Lung (tissue), 11 donors: ENCODE measurements at regions not wholly inside any gene's neighbourhood (a gene's known extent, or its start where the extent isn't known, plus 50 kb on each side); places are given as distances from the start of the nearest gene placed in this dataset.

Experiments
- ATAC-seq: fragments of 200-7000 bp; cut with Tn5 transposase; one replicate; pipeline ENCODE4 v1.9.1; 2020; ENCODE audit warnings: moderate number of reproducible peaks; ENCODE audit not compliant: insufficient read depth, low FRiP score
- DNase-seq, 3 donors: peaks; one replicate each; pipeline ENCODE4 v3.0.0-alpha.2; 2013 to 2017
- H3K27ac ChIP-seq, 2 donors: one replicate each; pipeline ENCODE4 v1.5.1; 2013; ENCODE audit warnings: mild to moderate bottlenecking in 2 of 2, moderate library complexity in 2 of 2, control low read depth in 1 of 2, inconsistent platforms in 1 of 2, low read depth in 1 of 2, low read length in 1 of 2
- H3K27me3 ChIP-seq, 3 donors: one replicate each; pipeline ENCODE4 v1.5.1; 2013; ENCODE audit warnings: low read length in 2 of 3; ENCODE audit not compliant: control insufficient read depth in 3 of 3, insufficient read depth in 3 of 3
- H3K36me3 ChIP-seq, 4 donors: one replicate each; pipeline ENCODE4 v1.5.1; 2013; ENCODE audit warnings: low read length in 4 of 4, mild to moderate bottlenecking in 1 of 4, moderate library complexity in 1 of 4; ENCODE audit not compliant: control insufficient read depth in 4 of 4, insufficient read depth in 4 of 4
- H3K4me1 ChIP-seq, 5 donors: one replicate each; pipeline ENCODE4 v1.5.1; 2013; ENCODE audit warnings: low read length in 5 of 5, mild to moderate bottlenecking in 2 of 5, moderate library complexity in 1 of 5; ENCODE audit not compliant: control insufficient read depth in 5 of 5, insufficient read depth in 5 of 5
- H3K4me3 ChIP-seq: one replicate; pipeline ENCODE4 v1.5.1; 2013; ENCODE audit warnings: mild to moderate bottlenecking, control low read depth, moderate library complexity
- H3K9ac ChIP-seq, 2 donors: one replicate each; pipeline ENCODE4 v1.5.1; 2013; ENCODE audit warnings: low read length in 2 of 2, control low read depth in 1 of 2; ENCODE audit not compliant: insufficient read depth in 1 of 2
- H3K9me3 ChIP-seq, 4 donors: one replicate each; pipeline ENCODE4 v1.5.1; 2013; ENCODE audit warnings: low read length in 3 of 4, mild to moderate bottlenecking in 1 of 4, moderate library complexity in 1 of 4; ENCODE audit not compliant: control insufficient read depth in 4 of 4, insufficient read depth in 3 of 4
- WGBS, 2 donors: extraction: QIAGEN DNeasy Blood & Tissue Kit; methylation state at CpG; one replicate each; pipeline ENCODE4 v1.1.7; 2013; 5-methylcytosine and 5-hydroxymethylcytosine counted together
- TF ChIP-seq, protein P1 (sequence below): IDR thresholded peaks from 2 replicates; pipeline ENCODE4 v1.5.1; 2012; ENCODE audit warnings: mild to moderate bottlenecking; ENCODE audit errors: control extremely low read depth, extremely low read depth
- donor health status: control.
- donor health status: control.
- donor health status: Bipolar disorder and iron deficiency.
- donor health status: healthy.
- donor health status: DM: yes; HTN: yes; CAD: no.

DNA sequence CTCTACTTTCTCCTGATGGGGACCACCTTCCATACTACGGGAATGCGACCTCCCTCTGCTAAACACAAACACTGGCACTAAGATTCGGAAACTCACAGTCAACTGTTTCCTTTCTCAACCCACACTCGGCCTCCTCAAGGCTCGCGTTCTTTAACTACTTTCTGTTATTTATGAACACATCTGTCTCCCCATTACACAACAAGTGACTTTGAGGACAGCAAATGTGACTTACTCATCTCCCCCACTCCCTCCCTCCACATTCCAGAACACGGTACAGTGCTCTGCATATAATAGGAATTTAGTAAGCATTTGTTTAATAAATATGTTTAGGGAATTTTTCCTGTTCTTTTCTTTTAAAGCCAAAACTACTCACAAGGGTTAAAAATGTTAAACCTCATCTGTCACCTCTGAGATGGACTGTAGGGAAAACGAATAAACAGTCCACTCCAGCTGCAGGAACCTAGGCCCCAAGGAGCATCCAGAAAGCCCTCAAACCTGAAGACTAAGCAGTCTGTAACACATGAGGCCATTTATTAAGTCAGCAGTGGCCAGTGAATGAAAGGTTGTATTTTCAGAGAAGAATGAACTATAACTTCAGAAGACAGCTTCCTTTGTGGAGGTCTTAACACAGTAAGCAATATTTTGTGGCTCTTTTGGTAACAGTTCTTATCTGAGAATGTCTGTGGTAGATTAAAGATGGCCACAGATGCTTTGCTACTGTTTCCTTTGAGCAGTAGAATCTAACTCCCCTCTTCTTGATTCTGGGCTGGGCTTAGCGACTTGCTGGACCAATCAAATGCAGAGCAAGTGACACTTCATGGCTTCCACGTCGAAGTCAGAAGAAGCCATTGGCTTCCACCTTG lies 209.6 kb upstream of the DTNBP1 start:
- DNase-seq (peak in 2 of 3 donors; percentile 44 to 55), ATAC-seq (no peak)
- peaks cover 0 to 7% (median 0%) of the 10 kb centered on the region in 5 donors for H3K4me1 ChIP-seq
- H3K27me3 ChIP-seq: no peaks in the 10 kb centered on the region
- H3K9me3 ChIP-seq: no peaks in the 10 kb centered on the region
- no peaks in the 10 kb centered on the region for H3K36me3 ChIP-seq
- TF ChIP-seq, protein P1, sequence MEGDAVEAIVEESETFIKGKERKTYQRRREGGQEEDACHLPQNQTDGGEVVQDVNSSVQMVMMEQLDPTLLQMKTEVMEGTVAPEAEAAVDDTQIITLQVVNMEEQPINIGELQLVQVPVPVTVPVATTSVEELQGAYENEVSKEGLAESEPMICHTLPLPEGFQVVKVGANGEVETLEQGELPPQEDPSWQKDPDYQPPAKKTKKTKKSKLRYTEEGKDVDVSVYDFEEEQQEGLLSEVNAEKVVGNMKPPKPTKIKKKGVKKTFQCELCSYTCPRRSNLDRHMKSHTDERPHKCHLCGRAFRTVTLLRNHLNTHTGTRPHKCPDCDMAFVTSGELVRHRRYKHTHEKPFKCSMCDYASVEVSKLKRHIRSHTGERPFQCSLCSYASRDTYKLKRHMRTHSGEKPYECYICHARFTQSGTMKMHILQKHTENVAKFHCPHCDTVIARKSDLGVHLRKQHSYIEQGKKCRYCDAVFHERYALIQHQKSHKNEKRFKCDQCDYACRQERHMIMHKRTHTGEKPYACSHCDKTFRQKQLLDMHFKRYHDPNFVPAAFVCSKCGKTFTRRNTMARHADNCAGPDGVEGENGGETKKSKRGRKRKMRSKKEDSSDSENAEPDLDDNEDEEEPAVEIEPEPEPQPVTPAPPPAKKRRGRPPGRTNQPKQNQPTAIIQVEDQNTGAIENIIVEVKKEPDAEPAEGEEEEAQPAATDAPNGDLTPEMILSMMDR: no peak
- no peak overlapping the region for H3K4me3 ChIP-seq
- WGBS, 2 donors: 35 to 62% methylated on average over 11 of the region's 11 CpGs
- no peak overlapping the region for H3K27ac ChIP-seq
- no peak overlapping the region for H3K9ac ChIP-seq

DNA sequence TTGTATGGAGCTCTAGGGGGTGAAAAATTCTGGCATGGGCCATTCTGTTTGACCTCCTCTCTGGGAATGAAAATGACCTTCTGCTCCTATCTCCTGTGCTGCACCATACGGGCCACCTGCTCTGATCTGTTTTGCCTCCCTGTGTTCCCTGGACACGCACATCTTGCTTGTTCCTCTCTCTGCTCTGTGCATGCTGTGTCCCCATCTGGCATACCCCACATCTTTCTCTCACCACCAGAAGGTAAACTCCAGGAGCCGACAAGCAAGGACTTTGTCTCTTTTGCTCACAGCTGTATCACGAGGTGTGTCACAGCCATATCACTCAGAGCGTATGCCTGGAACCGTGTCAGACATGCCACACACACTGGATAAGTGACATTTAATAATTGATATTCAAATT lies 208.4 kb upstream of the DTNBP1 start:
- Histone ChIP-seq H3K36me3 (no peaks in the 10 kb centered on the region), H3K9ac (no peak overlapping the region), H3K27ac (no peak overlapping the region), H3K27me3 (no peaks in the 10 kb centered on the region), H3K4me3 (no peak overlapping the region), H3K4me1 (peaks cover 0 to 7% (median 0%) of the 10 kb centered on the region in 5 donors), H3K9me3 (no peaks in the 10 kb centered on the region)
- 89 to 91% methylated on average over 6 of the region's 6 CpGs for WGBS, 2 donors
- ATAC-seq: no peak
- TF ChIP-seq, protein P1: no peak
- no peak for DNase-seq

DNA sequence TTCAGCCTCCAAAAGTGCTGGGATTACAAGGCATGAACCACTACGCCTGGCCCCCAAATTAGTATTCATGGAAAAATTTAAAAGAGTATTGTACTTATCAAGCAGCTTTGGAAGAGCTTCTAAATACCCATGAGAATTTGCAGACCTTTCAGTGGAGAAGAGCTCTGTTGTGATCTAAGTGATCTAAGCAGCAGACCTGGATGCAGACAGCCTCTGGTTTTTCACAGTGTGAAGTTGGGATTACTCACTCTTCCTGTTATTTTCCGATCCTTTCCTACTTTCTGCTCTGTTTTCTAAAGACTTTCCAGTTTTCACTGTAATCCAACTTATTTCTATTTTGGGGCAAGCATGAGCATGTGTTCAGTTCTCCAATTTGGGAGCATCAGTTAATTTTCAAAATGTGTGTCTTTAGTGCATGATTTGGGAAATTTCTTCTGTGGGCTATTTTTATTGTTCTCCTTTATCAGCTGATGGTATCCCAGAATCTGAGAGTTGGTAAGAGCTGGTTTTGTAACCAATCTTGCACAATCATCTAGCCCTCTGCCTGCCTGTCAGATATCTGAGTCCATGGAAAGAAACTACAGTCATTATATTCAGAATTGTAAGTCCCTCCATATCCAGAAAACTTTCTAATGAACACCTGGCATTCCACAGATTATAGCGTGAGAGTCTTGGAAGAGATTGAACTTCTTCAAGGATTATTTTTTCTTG lies 207.7 kb upstream of the DTNBP1 start:
- ATAC-seq (no peak), DNase-seq (no peak)
- Histone ChIP-seq H3K36me3 (no peaks in the 10 kb centered on the region), H3K4me1 (peaks cover 0 to 7% (median 0%) of the 10 kb centered on the region in 5 donors), H3K9ac (no peak overlapping the region), H3K9me3 (no peaks in the 10 kb centered on the region), H3K27me3 (no peaks in the 10 kb centered on the region), H3K4me3 (no peak overlapping the region), H3K27ac (no peak overlapping the region)
- TF ChIP-seq, protein P1: no peak
- 59 to 69% methylated on average over 3 of the region's 3 CpGs for WGBS, 2 donors
